Stomach (tissue), 4 donors: ENCODE measurements at regions not wholly inside any gene's neighbourhood (a gene's known extent, or its start where the extent isn't known, plus 50 kb on each side); places are given as distances from the start of the nearest gene placed in this dataset.

Experiments
- CTCF ChIP-seq, 7 experiments: fragments of 450-650 bp in 4 of 7; fragments of 200-600 bp in 3 of 7; sonication (generic) in 3 of 7; IDR thresholded peaks; one replicate each; pipeline ENCODE4 v1.5.1; 2016 to 2019; ENCODE audit warnings: antibody characterized with exemption in 7 of 7, control low read depth in 2 of 7, mild to moderate bottlenecking in 1 of 7
- POLR2A ChIP-seq, 4 donors: fragments of 450-650 bp; IDR thresholded peaks; one replicate each; pipeline ENCODE4 v1.6.1; 2016; ENCODE audit warnings: antibody characterized with exemption in 4 of 4, control low read depth in 2 of 4, mild to moderate bottlenecking in 1 of 4, moderate library complexity in 1 of 4
- POLR2AphosphoS5 ChIP-seq, 3 donors: sonication (generic); formaldehyde crosslinking; IDR thresholded peaks; one replicate each; pipeline ENCODE4 v1.6.1; 2016; ENCODE audit warnings: antibody characterized with exemption in 3 of 3

- TF ChIP-seq POLR2A (IDR thresholded peaks at IDR 0.05), result no peak
- TF ChIP-seq POLR2AphosphoS5 (IDR thresholded peaks at IDR 0.05), result no peak
- TF ChIP-seq CTCF (IDR thresholded peaks at IDR 0.05), result no peak
Observed at GRCh38 chr1:242873661-242874060, 349.2 kb upstream of the PLD5 start.
